Stimulated activated CD4-positive, alpha-beta T cell treated with anti-CD3 and anti-CD28 coated beads, Interleukin-12 subunit alpha, Interleukin-12 subunit beta, amount 100 ng/mL, for 48 hours (primary cell): ENCODE measurements at regions not wholly inside any gene's neighbourhood (a gene's known extent, or its start where the extent isn't known, plus 50 kb on each side); places are given as distances from the start of the nearest gene placed in this dataset.
"Not testable (repeated sequence)": the region's sequence is repeated elsewhere in the genome, so short reads cannot be mapped to it uniquely, and the experiment has no call there.

ENCODE experiments used
- DNase-seq, 3 donors: peaks; one replicate each; pipeline ENCODE4 v3.0.0-alpha.2; 2020; ENCODE audit warnings: low read depth in 2 of 3, low spot score in 1 of 3

DNA sequence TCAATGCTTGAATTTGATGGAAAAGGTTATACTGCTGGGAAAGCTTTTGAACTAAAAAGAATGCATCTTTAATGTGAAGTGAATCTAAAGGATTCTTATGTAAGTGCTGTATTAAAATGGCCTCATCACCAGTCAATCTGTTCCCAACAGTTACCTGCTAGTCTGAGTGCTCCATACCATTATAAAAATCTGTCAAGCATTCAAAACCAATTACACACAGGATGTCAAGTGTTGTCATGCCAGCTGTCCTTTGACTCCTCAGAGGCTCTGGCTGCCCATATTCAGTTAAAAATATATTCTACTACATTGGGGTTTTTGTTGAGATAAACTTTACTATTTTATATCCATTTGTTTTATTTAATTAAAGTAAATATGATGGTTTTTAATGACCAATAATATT is 1587.7 kb downstream of the AMY1C start:
- DNase-seq = no peak

DNA sequence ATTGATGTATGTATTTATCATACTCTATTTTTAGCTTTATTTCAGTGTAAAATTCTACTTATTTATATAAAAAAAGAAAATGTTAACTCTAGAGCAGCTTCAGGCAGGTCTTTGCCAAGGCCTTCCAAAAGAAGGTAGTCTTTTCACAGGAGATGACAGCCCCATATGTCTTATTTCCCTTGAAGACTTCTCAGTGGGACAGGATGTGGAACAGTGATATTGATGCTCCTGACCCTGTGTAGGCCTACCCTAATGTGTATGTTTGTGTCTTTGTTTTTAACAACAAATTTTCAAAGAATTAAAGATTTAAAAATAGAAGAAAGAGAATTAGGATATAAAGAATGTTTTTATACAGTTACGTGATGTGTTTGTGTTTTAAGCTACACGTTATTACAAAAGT is 1593.6 kb downstream of the AMY1C start:
- DNase-seq = no peak

DNA sequence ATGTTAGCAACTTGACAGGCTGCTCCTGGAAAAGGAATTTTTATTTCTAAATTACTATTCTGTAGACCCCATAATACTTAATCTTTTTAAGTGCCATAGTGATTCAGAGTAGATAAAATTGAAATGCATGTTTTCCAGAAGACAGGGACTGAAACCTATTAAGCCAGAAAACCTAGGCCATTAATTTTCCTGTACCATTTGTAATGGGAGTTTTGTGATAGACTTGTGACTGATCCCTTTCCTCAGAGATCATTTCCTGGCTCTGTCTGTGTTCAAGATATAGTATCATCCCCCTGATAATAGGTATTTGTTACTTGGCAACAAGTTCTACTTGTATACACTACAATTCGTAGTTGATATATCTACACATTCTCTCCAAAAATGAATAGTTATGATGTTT is 1609.8 kb downstream of the AMY1C start:
- no peak for DNase-seq

DNA sequence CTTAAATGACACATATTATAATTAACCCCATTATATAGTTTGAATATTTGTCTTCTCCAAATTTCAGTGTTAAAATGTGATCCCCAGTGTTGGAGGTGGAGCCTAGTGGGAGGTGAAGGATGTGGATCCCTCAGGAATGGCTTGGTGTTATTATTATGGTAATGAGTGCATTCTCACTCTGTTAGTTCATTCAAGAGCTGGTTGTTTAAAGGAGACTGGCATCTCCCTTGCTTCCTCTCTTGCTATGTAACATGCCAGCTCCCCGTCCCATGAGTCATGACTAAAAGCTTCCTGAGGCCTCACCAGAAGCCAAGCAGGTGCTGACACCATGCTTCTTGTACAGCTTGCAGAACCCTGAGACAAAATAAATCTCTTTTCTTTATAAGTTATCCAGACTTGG is 1612.7 kb downstream of the AMY1C start:
- no peak for DNase-seq

DNA sequence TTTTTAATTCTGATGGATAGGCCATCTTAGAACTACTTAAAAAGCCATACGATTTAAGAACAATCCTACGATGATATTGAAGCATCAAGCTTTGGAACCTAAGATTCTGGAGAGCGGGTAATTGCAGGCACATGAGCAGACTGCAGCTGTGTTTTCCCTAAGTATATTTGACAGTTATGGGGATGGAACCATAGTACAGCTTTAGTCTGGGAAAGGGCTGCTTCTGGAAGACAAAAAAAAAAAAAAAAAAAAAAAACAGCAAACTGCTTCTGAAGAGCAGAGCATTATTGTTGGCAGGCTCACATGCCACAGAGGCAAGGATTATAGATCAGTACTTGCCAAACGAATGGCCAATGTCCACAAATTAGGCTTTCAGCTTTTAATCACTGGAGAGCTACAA is 1618.7 kb downstream of the AMY1C start:
- DNase-seq = no peak

DNA sequence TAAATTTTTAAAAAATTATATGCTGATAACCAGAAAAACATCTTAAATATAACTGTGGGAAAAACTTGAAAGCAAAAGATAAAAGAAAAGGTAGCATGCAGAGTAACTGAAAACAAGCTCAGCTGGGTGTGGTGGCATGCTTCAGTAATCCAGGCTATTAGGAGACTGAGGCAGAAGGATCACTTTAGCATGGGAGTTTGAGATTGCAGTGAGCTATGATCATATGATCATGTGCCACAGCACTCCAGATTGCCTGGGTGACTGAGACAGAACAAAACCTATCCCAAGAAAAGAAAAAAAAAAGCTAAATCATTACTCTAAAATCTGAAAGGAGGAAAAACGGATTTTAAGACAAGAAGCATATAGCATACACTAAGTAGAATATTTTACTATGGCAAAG is 1624.0 kb downstream of the AMY1C start:
- no peak for DNase-seq

DNA sequence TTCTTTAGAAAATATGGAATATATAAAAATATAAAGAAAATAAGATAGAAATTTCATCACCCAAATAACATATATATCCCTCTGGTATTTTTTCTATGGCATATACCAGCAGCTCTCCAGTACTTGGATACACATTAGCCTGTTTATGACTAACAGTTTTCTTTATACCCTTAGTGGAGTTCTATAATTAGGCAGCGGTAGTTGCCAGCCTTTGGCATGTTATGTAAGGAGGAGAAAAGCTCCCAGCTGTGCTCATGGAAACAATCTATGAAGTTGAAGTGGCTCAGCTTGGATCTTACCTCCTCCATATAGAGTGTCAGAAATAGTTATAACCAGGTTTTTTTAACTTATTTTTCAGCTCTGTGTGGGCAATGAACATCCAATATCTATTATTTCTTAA is 1636.8 kb downstream of the AMY1C start:
- no peak for DNase-seq

DNA sequence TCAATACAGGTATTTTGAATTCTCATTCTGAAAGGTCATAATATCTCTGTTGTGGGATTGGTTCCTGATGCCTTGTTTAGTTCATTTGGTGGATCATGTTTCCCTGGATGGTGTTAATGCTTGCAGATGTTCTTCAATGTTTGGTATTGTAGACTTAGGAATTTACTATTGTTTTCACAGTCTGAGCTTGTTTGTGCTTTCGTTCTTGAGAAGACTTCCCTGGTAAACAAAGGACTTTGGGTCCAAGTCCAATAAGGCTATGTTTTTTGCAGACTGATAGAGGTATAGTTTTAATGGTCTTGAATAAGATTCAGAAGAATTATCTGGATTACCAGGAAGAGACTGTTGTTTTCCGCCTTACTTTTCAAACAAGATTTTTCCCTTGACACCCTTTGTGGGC is 1646.3 kb downstream of the AMY1C start:
- DNase-seq = no peak

DNA sequence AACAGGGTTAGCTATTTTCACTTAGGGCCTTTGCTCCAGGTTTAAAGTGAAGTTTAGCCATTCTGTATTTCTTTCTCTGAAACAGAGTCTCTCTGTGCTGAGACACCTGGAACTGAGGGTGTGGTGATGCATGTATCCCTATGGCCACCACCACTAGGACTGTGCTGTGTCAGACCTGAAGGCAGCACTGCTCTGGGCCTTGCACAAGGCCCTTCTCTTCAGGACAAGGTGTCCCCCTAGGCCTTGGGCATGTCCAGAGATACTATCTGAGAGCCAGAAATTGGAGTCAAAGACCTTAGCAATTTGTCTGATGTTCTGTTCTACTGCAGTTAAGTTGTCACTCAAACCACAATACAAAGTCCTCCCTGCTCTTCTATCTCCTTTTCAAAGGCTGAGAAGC is 1649.2 kb downstream of the AMY1C start:
- no peak for DNase-seq

DNA sequence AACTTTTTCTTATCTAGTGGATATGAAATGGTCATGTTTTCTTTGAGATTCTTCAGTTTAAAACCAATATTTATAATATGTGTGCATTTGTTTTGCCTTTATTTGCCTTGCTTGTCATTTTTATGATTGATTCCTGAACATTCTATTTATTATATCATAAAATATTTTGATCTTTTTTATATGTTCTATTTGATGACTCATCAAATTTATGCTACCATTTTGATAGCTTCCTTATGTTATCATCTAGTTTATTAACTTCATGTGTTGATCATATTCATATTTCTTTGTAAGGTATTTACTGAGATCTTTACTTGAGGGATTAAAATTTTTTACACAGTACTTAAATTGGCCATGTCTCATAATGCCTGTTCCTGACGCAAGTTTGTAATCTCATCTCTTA is 1650.0 kb downstream of the AMY1C start:
- no peak for DNase-seq

DNA sequence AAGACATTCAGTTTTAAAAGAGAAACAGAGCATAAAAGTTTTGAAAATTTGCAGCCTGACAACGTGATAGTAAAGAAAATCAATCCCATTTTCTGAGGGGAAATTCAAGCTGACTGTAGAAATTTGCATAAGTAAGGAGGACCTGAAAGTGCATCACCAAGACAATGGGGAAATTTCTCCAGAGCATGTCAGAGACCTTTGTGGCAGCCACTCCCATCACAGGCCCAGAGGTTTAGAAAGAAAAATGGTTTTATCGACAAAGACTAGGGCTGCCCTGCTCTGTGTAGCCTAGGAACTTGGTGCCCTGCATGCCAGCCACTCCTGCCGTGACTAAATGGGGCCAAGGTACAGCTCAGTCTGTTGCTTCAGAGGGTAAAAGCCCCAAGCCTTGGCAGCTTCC is 1640.2 kb upstream of the PRMT6 start:
- DNase-seq = no peak

DNA sequence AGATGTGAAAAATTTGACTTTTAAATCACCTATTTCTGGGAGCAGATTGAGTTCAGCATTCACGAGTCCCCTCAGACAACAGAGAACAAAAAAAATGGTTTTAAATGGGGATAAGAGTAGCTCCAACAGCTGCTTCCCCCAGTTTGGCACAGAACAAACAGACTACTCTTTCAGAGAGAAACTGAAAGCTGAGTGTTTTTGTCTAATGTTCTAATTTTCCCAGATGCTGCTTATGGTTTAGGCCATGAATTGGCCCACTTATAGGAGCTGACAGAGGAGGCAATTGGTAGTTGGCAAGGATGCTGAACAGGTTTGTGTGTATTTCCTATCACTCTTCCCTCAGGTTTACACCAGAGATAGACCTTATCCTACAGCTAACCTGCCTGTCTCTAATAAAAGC is 1637.4 kb upstream of the PRMT6 start:
- DNase-seq = no peak

DNA sequence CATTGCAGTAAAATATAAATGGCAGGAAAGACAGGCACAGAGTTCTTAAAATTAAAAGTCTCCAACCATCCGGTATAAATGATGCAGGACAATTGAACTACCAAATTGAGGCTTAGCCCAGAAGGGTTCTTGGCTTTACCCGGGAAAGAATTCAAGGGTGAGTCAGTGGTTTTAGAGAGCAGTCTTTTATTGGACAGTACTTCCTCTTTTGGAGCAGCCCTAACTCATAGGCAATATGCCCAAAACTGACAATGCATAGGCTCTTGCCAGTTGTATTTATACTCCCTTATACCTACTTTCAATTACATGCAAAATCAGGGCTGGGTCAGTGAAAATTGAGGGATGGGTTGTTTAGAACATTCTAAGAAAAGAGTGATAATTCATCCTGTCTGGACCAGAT is 1628.9 kb upstream of the PRMT6 start:
- DNase-seq = no peak

DNA sequence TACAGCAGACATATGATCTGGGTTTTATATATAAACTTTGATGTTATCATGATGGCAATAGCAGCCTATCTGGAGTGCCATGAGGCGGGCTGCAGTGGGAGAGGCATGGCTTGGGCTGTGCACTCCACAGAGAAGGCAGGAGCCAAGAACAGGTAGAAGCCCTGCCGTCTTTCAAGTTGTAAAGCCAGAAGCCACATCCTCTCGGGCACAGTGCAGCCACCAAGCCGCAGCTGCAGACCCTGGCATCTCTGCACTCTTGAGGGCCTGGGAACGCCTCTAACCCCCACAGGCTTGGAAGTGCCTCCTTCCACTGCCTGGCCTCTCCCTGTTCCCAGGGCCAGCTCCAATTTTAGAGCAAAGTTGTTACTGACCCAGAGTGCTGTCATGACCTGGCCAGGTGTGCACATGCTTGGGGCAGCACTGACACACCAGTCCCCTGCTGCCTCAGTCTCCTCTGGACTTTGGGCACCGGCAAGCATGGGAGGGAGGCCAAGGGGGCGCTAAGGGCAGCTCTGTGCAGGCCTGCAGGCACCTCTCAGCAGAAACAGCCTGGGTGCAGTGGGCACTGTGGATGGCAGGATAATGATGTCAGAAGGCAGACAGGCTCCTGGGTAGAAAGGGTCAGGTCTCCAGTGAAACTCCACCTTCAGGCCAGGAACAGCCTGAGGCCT is 1619.8 kb upstream of the PRMT6 start:
- no peak for DNase-seq

DNA sequence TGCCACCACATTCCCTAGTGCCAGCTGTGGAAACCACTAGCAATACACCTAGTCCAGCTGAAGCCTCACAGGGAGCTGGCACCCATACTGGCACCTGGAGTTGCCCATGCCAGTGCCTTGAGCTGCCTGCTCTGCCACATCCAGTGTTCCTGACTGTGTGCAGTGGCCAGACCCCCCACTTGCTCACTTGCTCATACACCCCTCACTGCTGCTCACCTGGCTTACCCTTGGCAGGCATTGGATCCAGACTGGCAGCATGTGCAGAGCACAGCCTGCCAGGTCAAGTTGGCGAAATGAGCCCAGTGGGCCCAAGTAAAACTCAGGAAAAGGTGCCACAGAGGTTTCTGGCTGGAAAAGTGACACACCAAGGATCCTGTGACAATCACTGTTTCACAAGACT is 1618.6 kb upstream of the PRMT6 start:
- DNase-seq = no peak

DNA sequence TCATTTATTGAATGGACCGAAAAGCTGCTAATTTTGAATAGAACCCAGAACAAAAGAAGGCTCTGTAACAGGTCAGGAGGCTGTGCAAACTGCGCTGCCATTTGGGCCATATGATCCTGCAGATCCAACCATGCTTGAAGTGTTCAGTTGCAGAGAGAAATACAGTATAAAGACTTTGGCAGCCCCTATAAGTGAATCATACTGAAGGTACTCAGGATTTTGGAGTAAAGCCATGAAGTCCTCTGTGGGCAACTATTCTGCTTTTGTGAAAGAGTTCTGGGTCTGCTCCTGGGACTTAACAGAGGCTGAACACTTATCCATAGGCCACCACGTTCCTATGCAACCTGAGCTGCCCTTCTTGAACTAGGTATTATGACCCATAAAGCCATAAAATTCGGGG is 1613.6 kb upstream of the PRMT6 start:
- DNase-seq = no peak

DNA sequence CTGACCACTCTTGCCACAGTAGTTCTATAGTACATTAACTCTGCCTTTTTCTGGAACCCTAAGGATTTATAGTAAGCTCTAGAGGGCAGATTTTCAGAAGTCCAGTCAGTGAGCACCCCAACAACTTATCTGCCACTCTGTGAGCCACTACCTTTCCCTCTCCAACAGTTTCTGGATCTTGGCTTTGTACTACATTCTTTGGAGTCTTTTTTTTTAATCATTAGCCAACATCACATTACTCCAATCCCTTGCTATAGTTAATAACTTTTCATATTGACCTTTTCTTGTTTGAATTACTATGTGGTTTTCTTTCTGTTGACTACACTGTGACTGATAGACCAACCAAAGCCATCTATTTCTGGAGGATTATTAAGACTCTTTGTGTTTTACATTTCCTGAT is 1596.7 kb upstream of the PRMT6 start:
- no peak for DNase-seq

DNA sequence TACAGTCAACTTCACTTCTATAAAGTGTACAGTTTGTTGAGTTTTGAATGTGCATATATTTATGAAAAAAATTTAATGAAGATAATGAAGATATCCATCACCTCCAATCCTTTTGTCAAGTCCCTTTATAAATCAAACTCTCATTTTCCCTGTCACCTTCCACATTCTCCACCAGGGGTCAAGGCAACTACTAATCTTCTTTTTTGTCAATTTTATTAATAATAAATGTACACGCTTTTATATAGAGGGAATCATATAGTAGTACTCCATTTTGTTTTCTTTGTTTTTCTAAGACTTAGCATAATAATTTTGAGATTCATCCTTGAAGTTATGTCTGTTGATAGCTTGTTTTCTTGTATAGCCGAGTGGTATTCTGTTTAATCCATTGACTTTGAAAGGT is 1594.2 kb upstream of the PRMT6 start:
- DNase-seq = no peak

DNA sequence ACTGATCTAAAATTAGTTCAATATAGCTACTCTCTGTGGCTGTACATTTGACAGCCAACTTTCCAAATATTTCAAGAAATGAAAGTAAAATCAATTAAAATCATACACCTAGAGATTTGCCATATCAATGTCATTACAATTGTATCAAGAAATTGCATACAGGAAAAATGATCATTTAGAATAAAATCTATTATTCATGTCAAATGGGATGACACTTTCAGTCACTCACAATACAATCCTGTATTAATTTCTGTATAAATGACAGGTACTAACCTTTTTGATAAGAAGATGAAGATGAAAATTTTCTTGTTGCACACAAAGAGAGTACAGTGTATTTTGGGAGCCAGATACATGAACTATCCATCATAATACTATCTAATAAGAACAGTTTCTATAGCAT is 1588.9 kb upstream of the PRMT6 start:
- no peak for DNase-seq

DNA sequence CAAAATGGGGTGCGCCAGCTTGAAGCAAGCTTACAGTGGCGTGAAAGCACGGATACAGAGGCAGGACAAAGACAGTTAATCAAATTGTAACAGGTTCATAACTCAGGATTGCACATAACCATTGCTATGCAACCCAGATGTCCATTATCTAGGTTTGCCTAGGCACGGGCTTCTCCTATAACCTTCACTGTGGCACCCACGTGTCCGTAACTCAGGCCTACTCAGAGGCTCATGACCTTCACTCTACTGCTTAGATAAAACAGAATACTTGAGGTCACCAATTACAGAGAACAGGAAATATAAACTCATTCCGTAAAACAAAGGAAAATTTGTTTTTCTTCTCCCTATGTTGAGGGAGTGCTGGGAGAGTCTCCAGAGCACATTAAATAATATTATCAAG is 1585.9 kb upstream of the PRMT6 start:
- DNase-seq = not testable (repeated sequence)

DNA sequence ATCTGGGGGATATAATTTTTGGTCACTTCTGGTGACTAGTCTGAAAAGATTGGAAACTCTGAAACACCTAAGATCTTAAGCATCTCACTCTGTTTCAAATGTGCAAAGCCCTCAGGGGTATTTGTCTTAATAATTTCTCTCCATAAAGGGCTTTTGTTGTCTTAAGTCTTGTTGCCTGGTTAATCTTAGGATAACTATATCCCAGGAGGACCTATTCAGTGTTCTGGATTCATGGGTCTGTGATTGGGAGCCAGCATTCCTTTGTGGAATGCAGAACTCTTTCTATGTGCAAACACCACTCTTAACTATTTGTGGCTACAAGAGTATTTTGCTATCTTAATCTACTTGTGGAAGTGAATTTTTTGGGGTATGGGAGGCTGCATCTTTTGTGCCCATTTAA is 1573.0 kb upstream of the PRMT6 start:
- no peak for DNase-seq

DNA sequence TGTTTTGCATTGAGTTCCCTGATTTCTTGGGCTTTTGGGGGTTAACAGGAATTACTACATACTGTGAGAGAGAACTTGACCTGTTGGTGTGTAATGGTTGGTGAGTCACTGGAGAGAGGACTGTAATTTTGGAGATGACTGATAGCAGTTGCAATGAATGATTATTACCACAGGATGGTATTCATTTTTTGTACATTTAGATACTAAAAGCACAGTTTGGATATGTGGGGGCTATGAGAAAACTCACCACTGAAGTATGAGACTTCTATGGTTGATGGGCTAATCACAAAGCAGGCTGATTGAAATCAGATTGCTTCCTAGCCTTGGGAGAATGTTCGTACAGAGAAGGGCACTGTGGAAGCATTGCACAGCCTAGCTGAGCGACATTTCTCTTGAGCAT is 1571.3 kb upstream of the PRMT6 start:
- DNase-seq = no peak

DNA sequence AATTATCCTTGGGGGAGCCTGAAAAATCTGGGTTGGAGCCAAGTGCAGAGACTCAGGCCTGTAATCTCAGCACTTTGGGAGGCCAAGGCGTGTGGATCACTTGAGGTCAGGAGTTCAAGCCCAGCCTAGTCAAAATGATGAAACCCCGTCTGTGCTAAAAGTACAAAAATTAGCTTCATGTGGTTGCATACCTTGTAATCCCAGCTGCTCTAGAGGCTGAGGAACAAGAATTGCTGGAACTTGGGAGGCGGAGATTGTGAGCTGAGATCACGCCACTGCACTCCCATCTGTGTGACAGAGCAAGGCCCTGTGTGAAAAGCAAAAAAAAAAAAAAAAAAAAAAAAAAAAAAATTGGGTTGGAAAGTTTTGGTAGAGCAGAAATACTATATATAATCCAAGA is 1563.6 kb upstream of the PRMT6 start:
- no peak for DNase-seq

DNA sequence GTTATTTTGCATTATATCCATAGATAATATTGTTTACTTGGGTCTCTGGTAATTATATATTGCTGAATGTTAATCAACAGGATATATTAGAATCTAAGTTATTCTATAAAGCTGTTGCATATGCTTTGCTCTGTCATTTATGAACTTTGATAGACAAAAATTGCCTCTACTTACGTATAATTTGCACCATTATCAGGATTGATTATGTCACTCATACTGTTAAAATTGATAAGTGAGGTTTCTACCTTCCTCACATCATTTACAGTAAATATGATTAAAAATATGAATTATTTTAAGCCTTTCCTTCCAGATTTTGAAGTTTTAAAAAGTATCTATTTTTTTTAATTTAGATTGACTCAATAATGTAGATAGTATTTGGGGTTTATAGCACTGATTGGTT is 1540.4 kb upstream of the PRMT6 start:
- no peak for DNase-seq
